HFF-Myc (cell line): ENCODE measurements at regions not wholly inside any gene's neighbourhood (a gene's known extent, or its start where the extent isn't known, plus 50 kb on each side); places are given as distances from the start of the nearest gene placed in this dataset.

Experiments used
- DNase-seq: peaks from one replicate; pipeline ENCODE4 v3.0.0-alpha.2; 2011; ENCODE audit warnings: low read depth; ENCODE audit errors: extremely low read depth
- H3K4me3 ChIP-seq: replicated peaks from 2 replicates; pipeline ENCODE4 v1.5.1; 2011; ENCODE audit warnings: low read depth, mild to moderate bottlenecking, control low read depth, low read length
- TF ChIP-seq, protein P1 (sequence below): IDR thresholded peaks from 2 replicates; pipeline ENCODE4 v1.5.1; 2012; ENCODE audit warnings: mild to moderate bottlenecking, low read depth, low read length, control low read depth; ENCODE audit errors: missing control alignments

DNA sequence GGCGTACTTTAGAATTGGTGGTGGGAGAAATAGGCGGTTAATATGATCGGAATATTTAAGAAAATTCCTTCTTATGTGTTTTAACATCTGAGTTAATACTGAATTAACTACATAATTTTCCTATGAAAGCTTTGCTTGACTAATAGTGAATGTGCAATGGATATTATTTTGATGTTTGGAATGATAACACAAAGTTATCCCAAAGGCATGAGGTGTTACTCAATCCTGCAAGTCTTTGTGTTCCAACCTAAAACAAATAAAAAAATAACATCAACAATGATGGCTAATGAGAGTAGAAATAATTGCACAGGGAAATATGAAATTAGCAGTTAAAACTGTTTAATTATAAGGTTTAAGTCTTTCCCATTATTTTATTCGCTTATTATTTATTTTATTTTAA, 183.6 kb upstream of the ARSJ start:
- no peak overlapping the region for H3K4me3 ChIP-seq
- TF ChIP-seq, protein P1, sequence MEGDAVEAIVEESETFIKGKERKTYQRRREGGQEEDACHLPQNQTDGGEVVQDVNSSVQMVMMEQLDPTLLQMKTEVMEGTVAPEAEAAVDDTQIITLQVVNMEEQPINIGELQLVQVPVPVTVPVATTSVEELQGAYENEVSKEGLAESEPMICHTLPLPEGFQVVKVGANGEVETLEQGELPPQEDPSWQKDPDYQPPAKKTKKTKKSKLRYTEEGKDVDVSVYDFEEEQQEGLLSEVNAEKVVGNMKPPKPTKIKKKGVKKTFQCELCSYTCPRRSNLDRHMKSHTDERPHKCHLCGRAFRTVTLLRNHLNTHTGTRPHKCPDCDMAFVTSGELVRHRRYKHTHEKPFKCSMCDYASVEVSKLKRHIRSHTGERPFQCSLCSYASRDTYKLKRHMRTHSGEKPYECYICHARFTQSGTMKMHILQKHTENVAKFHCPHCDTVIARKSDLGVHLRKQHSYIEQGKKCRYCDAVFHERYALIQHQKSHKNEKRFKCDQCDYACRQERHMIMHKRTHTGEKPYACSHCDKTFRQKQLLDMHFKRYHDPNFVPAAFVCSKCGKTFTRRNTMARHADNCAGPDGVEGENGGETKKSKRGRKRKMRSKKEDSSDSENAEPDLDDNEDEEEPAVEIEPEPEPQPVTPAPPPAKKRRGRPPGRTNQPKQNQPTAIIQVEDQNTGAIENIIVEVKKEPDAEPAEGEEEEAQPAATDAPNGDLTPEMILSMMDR = no peak
- DNase-seq = no peak

DNA sequence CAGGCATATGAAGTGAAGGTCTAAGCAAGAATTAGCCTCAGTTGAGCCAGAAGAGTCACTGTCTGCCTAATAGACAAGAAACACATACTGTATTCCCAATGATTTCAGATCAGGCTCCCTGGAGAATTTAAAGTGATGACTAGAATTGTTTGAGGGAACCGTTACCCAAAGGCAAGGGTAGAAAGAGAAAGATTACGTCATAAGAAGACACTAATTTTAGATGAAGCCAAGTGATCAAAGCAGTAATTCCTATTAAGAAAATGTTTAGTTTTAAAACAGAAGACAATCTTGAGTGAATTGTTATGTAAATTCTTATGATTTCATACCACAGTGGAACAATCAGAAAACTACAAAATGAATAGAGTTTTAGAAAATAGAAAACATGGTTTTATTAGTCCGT, 194.5 kb upstream of the ARSJ start:
- DNase-seq = no peak
- TF ChIP-seq, protein P1 = no peak
- H3K4me3 ChIP-seq = no peak overlapping the region

DNA sequence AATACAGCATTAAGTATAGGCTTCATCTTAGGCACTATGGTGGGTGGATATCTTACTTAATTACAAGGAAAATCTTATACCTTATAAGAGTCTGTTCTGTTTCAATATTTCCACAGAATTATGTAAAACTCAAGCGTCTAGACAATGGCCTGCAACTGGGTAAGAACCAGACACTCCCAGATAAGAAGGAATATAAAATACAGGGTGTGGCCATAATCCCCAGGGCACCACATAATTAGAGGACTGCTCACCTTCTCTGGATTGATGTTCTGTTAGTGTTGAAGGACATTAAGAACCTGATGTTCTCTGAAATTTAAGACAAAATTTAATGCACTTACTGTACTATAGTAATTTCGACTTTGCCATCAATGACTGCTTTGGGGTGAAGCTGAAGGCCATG, 198.2 kb upstream of the ARSJ start:
- no peak overlapping the region for H3K4me3 ChIP-seq
- no peak for DNase-seq
- TF ChIP-seq, protein P1 = no peak

DNA sequence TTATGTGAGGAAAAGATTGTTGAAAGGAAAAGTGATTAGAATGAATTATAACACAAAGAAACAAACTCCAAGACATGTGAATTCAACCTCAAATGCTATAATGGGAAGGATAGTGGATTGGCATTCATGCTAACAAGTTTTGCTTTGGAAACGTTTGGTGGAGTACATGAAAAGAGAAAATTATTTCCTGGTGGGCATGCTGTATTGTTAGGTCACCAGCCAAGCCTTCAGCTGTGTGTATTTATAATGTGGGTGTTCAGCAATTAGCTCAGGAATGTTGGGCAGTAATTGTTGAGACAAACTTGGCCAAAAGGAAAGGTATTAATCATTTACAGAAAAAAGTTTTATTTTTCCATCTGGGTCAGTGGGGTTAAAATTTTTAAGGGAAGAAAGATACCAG, 198.9 kb upstream of the ARSJ start:
- TF ChIP-seq, protein P1 = no peak
- DNase-seq = no peak
- H3K4me3 ChIP-seq = no peak overlapping the region

DNA sequence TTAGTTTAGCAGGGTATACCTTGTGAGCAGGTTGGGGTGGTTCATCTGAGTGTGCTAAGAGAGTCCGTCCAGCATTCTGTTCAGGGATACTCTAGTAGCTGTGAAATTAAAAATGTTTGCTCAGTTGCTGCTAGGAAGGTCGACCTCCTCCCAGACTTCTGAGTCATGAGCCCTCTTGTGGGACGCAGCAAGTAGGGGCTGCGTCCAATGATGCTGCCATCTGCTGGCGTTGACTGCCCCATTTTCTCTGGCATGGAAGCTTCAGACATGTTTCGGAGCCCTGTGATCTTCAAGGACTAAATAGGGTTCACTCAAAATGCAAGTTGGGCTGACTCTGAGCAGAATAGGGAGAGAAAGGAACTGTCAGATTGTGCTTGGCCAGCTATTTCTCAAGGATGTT, 201.0 kb upstream of the ARSJ start:
- TF ChIP-seq, protein P1 = peak; percentile 73
- H3K4me3 ChIP-seq = no peak overlapping the region
- peak; percentile 59 for DNase-seq

DNA sequence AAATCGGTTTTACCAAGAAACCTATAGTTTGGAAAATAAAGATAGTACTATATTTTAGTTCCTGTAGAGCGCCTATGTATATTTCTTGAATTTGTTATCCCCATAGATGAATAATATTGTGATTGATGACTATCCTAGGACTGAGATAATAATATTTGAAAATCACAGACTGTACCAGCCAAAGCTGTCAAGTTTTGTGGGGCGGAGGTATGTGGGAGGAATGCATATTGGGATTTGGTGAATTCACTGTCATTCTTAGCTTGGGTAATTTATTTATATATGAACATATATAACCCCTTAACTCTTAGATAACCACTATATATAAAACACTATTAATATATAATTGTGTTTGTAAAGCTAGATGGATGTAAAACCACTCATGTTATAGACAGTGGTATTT, 205.5 kb upstream of the ARSJ start:
- TF ChIP-seq, protein P1 = no peak
- no peak overlapping the region for H3K4me3 ChIP-seq
- no peak for DNase-seq

DNA sequence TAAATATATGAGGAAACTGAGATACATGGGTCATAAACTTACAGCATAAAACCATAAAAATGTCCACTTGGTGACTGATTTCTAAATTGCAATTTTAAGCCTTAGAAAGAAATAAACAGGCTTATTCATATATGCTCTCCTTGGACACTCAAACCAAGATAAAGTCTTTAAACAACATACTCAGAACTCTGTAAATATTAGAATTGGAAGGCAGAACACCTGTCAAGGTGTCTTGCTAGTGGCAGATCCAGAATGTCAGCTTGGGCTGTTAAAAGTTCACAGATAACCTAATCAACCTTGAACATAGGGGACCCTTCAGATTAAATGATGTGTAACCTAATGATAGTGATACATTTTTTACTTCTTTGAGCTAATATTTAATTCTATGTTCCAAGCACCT, 208.1 kb upstream of the ARSJ start:
- TF ChIP-seq, protein P1 = no peak
- DNase-seq = no peak
- no peak overlapping the region for H3K4me3 ChIP-seq
